ENCODE measurements at regions not wholly inside any gene's neighbourhood (a gene's known extent, or its start where the extent isn't known, plus 50 kb on each side); places are given as distances from the start of the nearest gene placed in this dataset.

- H3K4me1 ChIP-seq, result no peaks in the 10 kb centered on the region
- no peak overlapping the region for H3K4me3 ChIP-seq (ENCODE audit: low read depth, low read length)
- Mint-ChIP-seq H3K36me3 (ENCODE audit: insufficient read depth, unreplicated experiment) (no peaks in the 10 kb centered on the region), H3K4me3 (ENCODE audit: unreplicated experiment) (peak overlapping the region; percentile 27), H3K27ac (ENCODE audit: unreplicated experiment) (no peak overlapping the region), H3K4me1 (ENCODE audit: low read depth, unreplicated experiment) (no peaks in the 10 kb centered on the region), H3K9me3 (ENCODE audit: unreplicated experiment) (peaks cover 19% of the 10 kb centered on the region), H3K27me3 (ENCODE audit: insufficient read depth, unreplicated experiment) (no peaks in the 10 kb centered on the region)
- DNase-seq, result no peak
- H3K9me3 ChIP-seq, result no peaks in the 10 kb centered on the region
- no peaks in the 10 kb centered on the region for H3K36me3 ChIP-seq (ENCODE audit: control insufficient read depth, insufficient read depth, low read length)
- no peak for TF ChIP-seq CTCF (IDR thresholded peaks at IDR 0.05; ENCODE audit: insufficient read depth in 1 of 2, low read depth in 1 of 2, low read length in 1 of 2, severe bottlenecking in 1 of 2, unreplicated experiment in 1 of 2)
- intact Hi-C loops (cut with micrococcal nuclease; ENCODE audit: unreplicated experiment), result no loop called here
- no peaks in the 10 kb centered on the region for H3K27me3 ChIP-seq (replicated peaks; ENCODE audit: control insufficient read depth, insufficient read depth, low read length)
- CTCF ChIA-PET, result no interaction called here
- POLR2A ChIA-PET, result no interaction called here
- no TSS peak for BruUV-seq (replicated peaks)
These were observed 77.0 kb upstream of the ALDH1A3 start for GRCh38 chr15:100802421-100803170.

- 0 out of 2 replicates have a peak, but pooled peaks cover 4% of the 10 kb centered on the region for H3K9me3 ChIP-seq
- Mint-ChIP-seq H3K4me3 (ENCODE audit: unreplicated experiment) (no peak overlapping the region), H3K27ac (ENCODE audit: unreplicated experiment) (no peak overlapping the region), H3K27me3 (ENCODE audit: insufficient read depth, unreplicated experiment) (no peaks in the 10 kb centered on the region), H3K36me3 (ENCODE audit: insufficient read depth, unreplicated experiment) (no peaks in the 10 kb centered on the region), H3K9me3 (ENCODE audit: unreplicated experiment) (peaks cover 19% of the 10 kb centered on the region), H3K4me1 (ENCODE audit: low read depth, unreplicated experiment) (no peaks in the 10 kb centered on the region)
- CTCF ChIA-PET, result no interaction called here
- H3K4me3 ChIP-seq (ENCODE audit: low read depth, low read length), result no peak overlapping the region
- BruUV-seq (replicated peaks), result no TSS peak
- POLR2A ChIA-PET, result no interaction called here
- no peak for DNase-seq
- no peaks in the 10 kb centered on the region for H3K4me1 ChIP-seq
- H3K36me3 ChIP-seq (ENCODE audit: control insufficient read depth, insufficient read depth, low read length), result no peaks in the 10 kb centered on the region
- intact Hi-C loops (cut with micrococcal nuclease; ENCODE audit: unreplicated experiment), result no loop called here
- no peak for TF ChIP-seq CTCF (IDR thresholded peaks at IDR 0.05; ENCODE audit: insufficient read depth in 1 of 2, low read depth in 1 of 2, low read length in 1 of 2, severe bottlenecking in 1 of 2, unreplicated experiment in 1 of 2)
- no peaks in the 10 kb centered on the region for H3K27me3 ChIP-seq (replicated peaks; ENCODE audit: control insufficient read depth, insufficient read depth, low read length)
These were observed 76.5 kb upstream of the ALDH1A3 start for GRCh38 chr15:100803171-100803440.

- H3K9me3 ChIP-seq, result 0 out of 2 replicates have a peak, but pooled peaks cover 6% of the 10 kb centered on the region
- BruUV-seq (replicated peaks), result no TSS peak
- ChIA-PET POLR2A (no interaction called here), CTCF (no interaction called here)
- peaks cover 10% of the 10 kb centered on the region for H3K9me3 Mint-ChIP-seq (ENCODE audit: unreplicated experiment)
- DNase-seq, result no peak
- H3K36me3 Mint-ChIP-seq (ENCODE audit: insufficient read depth, unreplicated experiment), result no peaks in the 10 kb centered on the region
- TF ChIP-seq CTCF (IDR thresholded peaks at IDR 0.05; ENCODE audit: insufficient read depth in 1 of 2, low read depth in 1 of 2, low read length in 1 of 2, severe bottlenecking in 1 of 2, unreplicated experiment in 1 of 2), result no peak
- no peak overlapping the region for H3K4me3 ChIP-seq (ENCODE audit: low read depth, low read length)
- intact Hi-C loops (cut with micrococcal nuclease; ENCODE audit: unreplicated experiment), result no loop called here
- no peaks in the 10 kb centered on the region for H3K27me3 ChIP-seq (replicated peaks; ENCODE audit: control insufficient read depth, insufficient read depth, low read length)
- H3K4me1 ChIP-seq, result no peaks in the 10 kb centered on the region
- H3K27me3 Mint-ChIP-seq (ENCODE audit: insufficient read depth, unreplicated experiment), result no peaks in the 10 kb centered on the region
- no peak overlapping the region for H3K27ac Mint-ChIP-seq (ENCODE audit: unreplicated experiment)
- H3K4me1 Mint-ChIP-seq (ENCODE audit: low read depth, unreplicated experiment), result no peaks in the 10 kb centered on the region
- H3K36me3 ChIP-seq (ENCODE audit: control insufficient read depth, insufficient read depth, low read length), result no peaks in the 10 kb centered on the region
- no peak overlapping the region for H3K4me3 Mint-ChIP-seq (ENCODE audit: unreplicated experiment)
These were observed 73.5 kb upstream of the ALDH1A3 start for GRCh38 chr15:100806157-100806556.
